HEK293T (cell line): ENCODE measurements at regions not wholly inside any gene's neighbourhood (a gene's known extent, or its start where the extent isn't known, plus 50 kb on each side); places are given as distances from the start of the nearest gene placed in this dataset.

Source experiments
- CTCF ChIA-PET: fragments of 350-600 bp; formaldehyde crosslinking; extraction: SDS; loops from one replicate; lab custom pipeline; 2021; ENCODE audit warnings: antibody characterized with exemption, inconsistent platforms; lab: Yijun Ruan, JAX
- POLR2A ChIA-PET: fragments of 350-600 bp; formaldehyde crosslinking; extraction: SDS; loops from one replicate; lab custom pipeline; 2020; ENCODE audit warnings: antibody characterized with exemption, inconsistent platforms; lab: Yijun Ruan, JAX
- DNase-seq: peaks from one replicate; pipeline ENCODE4 v3.0.0; 2012; ENCODE audit warnings: mixed read lengths; ENCODE audit errors: extremely low spot score
- ARNT ChIP-seq: fragments of 450-650 bp; IDR thresholded peaks from 2 replicates; pipeline ENCODE4 v1.6.1; 2017; ENCODE audit warnings: mild to moderate bottlenecking
- BHLHE40 ChIP-seq: fragments of 450-650 bp; IDR thresholded peaks from 2 replicates; pipeline ENCODE4 v1.6.1; 2016; ENCODE audit warnings: mild to moderate bottlenecking, moderate library complexity, borderline replicate concordance
- CTBP1 ChIP-seq: fragments of 450-650 bp; IDR thresholded peaks from 2 replicates; pipeline ENCODE4 v1.6.1; 2016; ENCODE audit warnings: borderline replicate concordance
- ELF4 ChIP-seq: fragments of 450-650 bp; IDR thresholded peaks from 2 replicates; pipeline ENCODE4 v1.6.1; 2017; ENCODE audit warnings: antibody characterized with exemption
- FOXA1 ChIP-seq: fragments of 450-650 bp; IDR thresholded peaks from 2 replicates; pipeline ENCODE4 v1.6.1; 2016; ENCODE audit warnings: mild to moderate bottlenecking
- FOXK2 ChIP-seq: fragments of 450-650 bp; IDR thresholded peaks from 2 replicates; pipeline ENCODE4 v1.6.1; 2016; ENCODE audit warnings: mild to moderate bottlenecking
- FOXM1 ChIP-seq: fragments of 450-650 bp; IDR thresholded peaks from 2 replicates; pipeline ENCODE4 v1.6.1; 2017; ENCODE audit warnings: mild to moderate bottlenecking, borderline replicate concordance
- HDGF ChIP-seq: fragments of 450-650 bp; IDR thresholded peaks from 2 replicates; pipeline ENCODE4 v1.6.1; 2017; ENCODE audit warnings: antibody characterized with exemption, borderline replicate concordance
- L3MBTL2 ChIP-seq: fragments of 450-650 bp; conservative IDR thresholded peaks from 2 replicates; pipeline ENCODE4 v1.6.1; 2016; ENCODE audit warnings: mild to moderate bottlenecking
- LEF1 ChIP-seq: fragments of 450-650 bp; IDR thresholded peaks from 2 replicates; pipeline ENCODE4 v1.6.1; 2017; ENCODE audit warnings: mild to moderate bottlenecking, borderline replicate concordance
- NFRKB ChIP-seq: fragments of 450-650 bp; IDR thresholded peaks from 2 replicates; pipeline ENCODE4 v1.6.1; 2016; ENCODE audit warnings: mild to moderate bottlenecking, moderate library complexity
- SP1 ChIP-seq: fragments of 450-650 bp; IDR thresholded peaks from 2 replicates; pipeline ENCODE4 v1.6.1; 2017
- SUZ12 ChIP-seq: fragments of 450-650 bp; IDR thresholded peaks from 2 replicates; pipeline ENCODE4 v1.6.1; 2016; ENCODE audit warnings: mild to moderate bottlenecking
- TARDBP ChIP-seq: fragments of 450-650 bp; IDR thresholded peaks from 2 replicates; pipeline ENCODE4 v1.6.1; 2016
- ZNF384 ChIP-seq: fragments of 450-650 bp; IDR thresholded peaks from 2 replicates; pipeline ENCODE4 v1.6.1; 2016
- TF ChIP-seq, protein P1 (sequence below): fragments of 450-650 bp; IDR thresholded peaks from 2 replicates; pipeline ENCODE4 v1.6.1; 2016

DNA sequence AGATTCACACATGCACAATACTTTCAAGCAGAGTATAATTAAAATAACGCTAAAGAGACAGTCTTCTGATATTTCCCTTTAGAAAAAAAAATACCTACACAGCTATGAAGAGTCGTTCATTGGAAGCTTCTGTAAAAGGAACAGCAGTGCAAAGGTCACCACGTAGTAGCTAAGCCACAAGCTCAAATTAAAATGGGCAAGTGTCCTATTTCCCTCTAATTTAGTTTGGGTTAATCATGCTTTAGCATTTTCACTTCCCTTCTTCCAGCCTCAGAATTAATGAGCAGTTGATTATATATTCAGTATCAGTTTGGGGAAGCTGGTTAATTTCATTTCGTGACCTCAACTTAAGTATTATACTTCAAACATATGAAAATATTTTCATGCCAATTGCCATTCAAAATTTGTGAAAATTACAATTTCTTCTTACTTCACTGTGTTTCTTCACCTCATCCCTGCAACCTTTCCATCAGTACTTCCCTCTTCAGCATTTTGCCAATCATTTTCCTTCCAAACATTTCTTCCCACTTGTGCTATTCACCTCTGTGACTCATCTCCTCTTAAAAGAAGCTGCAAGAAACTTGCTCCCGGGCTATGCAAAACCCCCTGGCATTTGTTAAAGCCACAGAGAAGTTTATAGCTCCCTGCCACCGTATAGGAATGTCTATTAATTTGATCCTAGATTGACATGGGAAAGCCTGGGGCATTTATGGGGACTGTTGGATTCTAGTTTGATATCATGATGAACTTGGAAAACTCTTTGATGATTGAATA is 83.0 kb downstream of the DMRTA1 start:
- POLR2A ChIA-PET, result no interaction called here
- DNase-seq, result no peak
- no peak for TF ChIP-seq SUZ12
- TF ChIP-seq BHLHE40, result no peak
- TF ChIP-seq ZNF384, result no peak
- no peak for TF ChIP-seq FOXM1
- TF ChIP-seq TARDBP, result no peak
- TF ChIP-seq ELF4, result no peak
- no peak for TF ChIP-seq NFRKB
- TF ChIP-seq FOXK2, result no peak
- TF ChIP-seq HDGF, result no peak
- TF ChIP-seq SP1, result no peak
- TF ChIP-seq CTBP1, result no peak
- CTCF ChIA-PET, result no interaction called here

DNA sequence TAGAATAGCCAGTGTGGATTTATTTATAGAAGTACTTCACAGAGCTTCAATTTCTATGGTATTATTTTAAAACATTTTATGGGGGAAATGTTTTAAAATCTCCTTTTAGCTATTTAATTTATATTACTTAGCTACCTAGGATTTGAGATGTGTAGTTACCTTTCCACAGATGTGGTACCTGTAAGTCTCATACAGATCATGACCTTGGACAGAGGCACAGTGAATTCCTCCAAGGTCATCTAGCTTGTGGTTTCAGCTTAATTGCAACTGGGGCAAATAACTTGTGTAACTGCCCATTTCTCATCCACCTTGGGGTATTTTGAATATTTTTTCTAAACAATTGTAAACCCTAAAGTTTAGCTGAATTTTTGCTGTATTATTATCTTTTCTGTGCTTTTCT is 89.2 kb downstream of the DMRTA1 start:
- POLR2A ChIA-PET, result no interaction called here
- DNase-seq, result no peak
- TF ChIP-seq FOXM1, result no peak
- no peak for TF ChIP-seq FOXA1
- TF ChIP-seq, protein P1, sequence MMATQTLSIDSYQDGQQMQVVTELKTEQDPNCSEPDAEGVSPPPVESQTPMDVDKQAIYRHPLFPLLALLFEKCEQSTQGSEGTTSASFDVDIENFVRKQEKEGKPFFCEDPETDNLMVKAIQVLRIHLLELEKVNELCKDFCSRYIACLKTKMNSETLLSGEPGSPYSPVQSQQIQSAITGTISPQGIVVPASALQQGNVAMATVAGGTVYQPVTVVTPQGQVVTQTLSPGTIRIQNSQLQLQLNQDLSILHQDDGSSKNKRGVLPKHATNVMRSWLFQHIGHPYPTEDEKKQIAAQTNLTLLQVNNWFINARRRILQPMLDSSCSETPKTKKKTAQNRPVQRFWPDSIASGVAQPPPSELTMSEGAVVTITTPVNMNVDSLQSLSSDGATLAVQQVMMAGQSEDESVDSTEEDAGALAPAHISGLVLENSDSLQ, result no peak
- no peak for TF ChIP-seq SUZ12
- no peak for TF ChIP-seq L3MBTL2
- no peak for TF ChIP-seq ARNT
- TF ChIP-seq ELF4, result no peak
- no peak for TF ChIP-seq FOXK2
- CTCF ChIA-PET, result no interaction called here

DNA sequence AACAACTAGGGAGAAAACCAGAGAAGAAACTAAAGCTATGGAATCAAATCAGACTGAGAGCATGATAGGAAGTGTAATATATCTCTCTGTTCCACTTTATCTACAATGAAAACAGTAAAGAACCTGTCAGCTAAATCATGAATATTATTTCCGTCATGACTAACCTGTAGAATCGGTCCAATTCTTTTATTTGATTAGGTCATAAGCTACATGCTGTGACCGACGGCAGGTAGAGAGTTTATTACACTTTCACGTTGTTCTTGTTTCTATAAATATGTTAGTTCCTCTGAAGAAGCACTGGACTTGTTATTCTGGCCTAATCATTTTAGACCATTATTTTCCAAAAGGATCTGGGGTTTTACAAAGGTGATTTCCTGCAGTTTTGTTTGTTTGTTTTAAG is 91.1 kb downstream of the DMRTA1 start:
- TF ChIP-seq TARDBP, result no peak
- TF ChIP-seq L3MBTL2, result no peak
- TF ChIP-seq SUZ12, result no peak
- TF ChIP-seq FOXK2, result no peak
- TF ChIP-seq HDGF, result no peak
- CTCF ChIA-PET, result no interaction called here
- POLR2A ChIA-PET, result no interaction called here
- DNase-seq, result no peak

DNA sequence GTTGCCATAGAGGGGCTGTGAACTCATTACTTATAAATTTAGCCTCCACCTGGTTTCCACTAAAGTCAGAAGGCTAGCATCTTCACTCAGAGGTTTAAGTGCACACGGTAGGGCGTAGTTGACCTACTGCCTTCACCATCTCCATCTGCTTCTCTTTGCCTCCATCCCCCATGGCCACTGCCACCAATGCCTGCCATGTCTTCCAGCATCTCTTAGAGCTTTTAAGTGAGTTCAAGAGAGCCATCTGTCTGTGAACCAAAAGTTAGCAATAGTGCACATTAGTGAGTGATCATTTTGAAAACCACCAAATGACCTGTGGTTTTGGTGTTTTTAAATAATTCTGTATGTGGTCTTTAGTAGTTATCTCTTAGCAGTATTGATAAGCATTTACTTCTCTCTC is 102.0 kb downstream of the DMRTA1 start:
- no peak for DNase-seq
- ChIA-PET CTCF (no interaction called here), POLR2A (no interaction called here)
- TF ChIP-seq FOXA1, result no peak
- TF ChIP-seq LEF1, result no peak
- TF ChIP-seq BHLHE40, result no peak
- no peak for TF ChIP-seq FOXM1
- no peak for TF ChIP-seq TARDBP
- no peak for TF ChIP-seq ZNF384
- TF ChIP-seq CTBP1, result no peak
- no peak for TF ChIP-seq FOXK2

DNA sequence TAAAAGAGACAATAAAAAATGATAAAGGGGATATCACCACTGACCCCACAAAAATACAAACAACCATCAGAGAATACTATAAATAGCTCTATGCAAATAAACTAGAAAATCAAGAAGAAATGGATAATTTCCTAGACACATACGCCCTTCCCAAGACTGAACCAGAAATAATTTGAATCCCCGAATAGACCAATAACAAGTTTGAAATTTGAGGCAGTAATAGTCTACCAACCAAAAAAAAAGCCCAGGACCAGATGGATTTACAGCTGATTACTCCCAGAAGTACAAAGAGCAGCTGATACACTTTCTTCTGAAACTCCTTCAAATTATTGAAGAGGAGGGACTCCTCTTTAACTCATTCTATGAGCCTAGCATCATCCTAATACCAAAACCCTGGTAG is 128.1 kb downstream of the DMRTA1 start:
- ChIA-PET CTCF (no interaction called here), POLR2A (no interaction called here)
- TF ChIP-seq FOXM1, result no peak
- DNase-seq, result no peak

DNA sequence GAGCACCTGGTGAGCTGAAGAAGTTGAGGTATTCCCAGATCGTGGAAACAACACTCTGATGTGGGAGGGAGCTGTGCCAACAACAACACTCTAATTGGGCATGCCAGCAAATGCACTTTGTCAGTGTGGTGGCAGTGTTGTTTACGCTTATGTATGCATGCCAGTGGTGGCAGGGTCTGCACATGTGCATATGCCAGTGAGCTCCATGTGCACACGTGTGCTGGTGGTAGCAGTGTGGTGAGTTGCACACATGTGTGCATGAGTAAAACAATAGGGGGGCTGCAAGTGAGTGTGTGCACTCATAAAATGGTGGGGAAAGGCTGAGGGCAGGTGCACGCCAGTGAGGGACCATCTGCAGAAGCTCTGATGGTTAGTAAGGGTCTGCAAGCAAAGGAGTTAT is 134.2 kb downstream of the DMRTA1 start:
- no peak for TF ChIP-seq SP1
- TF ChIP-seq ZNF384, result no peak
- no peak for TF ChIP-seq BHLHE40
- no peak for TF ChIP-seq TARDBP
- TF ChIP-seq FOXM1, result no peak
- TF ChIP-seq HDGF, result no peak
- no peak for TF ChIP-seq SUZ12
- TF ChIP-seq, protein P1, result no peak
- no peak for TF ChIP-seq NFRKB
- no peak for TF ChIP-seq ARNT
- no peak for TF ChIP-seq ELF4
- no peak for TF ChIP-seq LEF1
- no peak for TF ChIP-seq FOXA1
- TF ChIP-seq L3MBTL2, result no peak
- TF ChIP-seq CTBP1, result no peak
- ChIA-PET POLR2A (no interaction called here), CTCF (no interaction called here)
- DNase-seq, result no peak

DNA sequence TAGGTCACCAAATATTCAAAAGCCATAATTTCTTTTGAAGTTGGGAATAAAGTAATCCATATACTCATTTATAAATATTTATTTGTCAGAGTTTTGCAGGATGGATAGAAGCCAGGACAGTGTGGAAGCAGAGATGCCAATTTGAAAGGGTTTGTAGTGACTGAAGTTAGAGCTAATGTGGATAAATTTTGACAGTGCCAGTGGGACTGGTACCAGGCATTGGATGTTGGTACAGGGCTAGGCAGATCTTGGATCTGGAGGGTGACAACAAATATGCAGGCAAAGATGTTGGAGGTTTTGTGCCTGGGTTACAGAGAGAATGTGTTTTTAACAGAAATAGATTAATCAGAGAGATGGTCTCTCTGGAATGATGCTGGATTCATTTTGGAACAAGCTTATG is 135.6 kb downstream of the DMRTA1 start:
- DNase-seq, result no peak
- CTCF ChIA-PET, result no interaction called here
- TF ChIP-seq L3MBTL2 (no peak), HDGF (no peak), LEF1 (no peak), FOXA1 (no peak), BHLHE40 (no peak), CTBP1 (no peak)
- TF ChIP-seq, protein P1, result no peak
- POLR2A ChIA-PET, result no interaction called here
